ENCODE measurements at regions not wholly inside any gene's neighbourhood (a gene's known extent, or its start where the extent isn't known, plus 50 kb on each side); places are given as distances from the start of the nearest gene placed in this dataset.

- 44% methylated on average over 10 of the region's 10 CpGs for WGBS (ENCODE audit: low lambda C conversion rate)
- POLR2A ChIA-PET = no interaction called here
- ATAC-seq (no peak), DNase-seq (ENCODE audit: low spot score) (no peak), FAIRE-seq (no peak)
- BruUV-seq (replicated peaks) = no TSS peak
- Histone ChIP-seq H3K27me3 (ENCODE audit: control insufficient read depth in 1 of 2, insufficient read depth in 2 of 2, low read length in 2 of 2) (peaks cover 3 to 47% of the 10 kb centered on the region in 2 experiments; a peak in 4 of 5 replicates), H2AFZ (ENCODE audit: low read length) (no peak overlapping the region), H4K20me1 (ENCODE audit: insufficient read depth, low read length) (no peaks in the 10 kb centered on the region), H3K36me3 (replicated peaks in 1 of 2; ENCODE audit: control insufficient read depth in 1 of 2, insufficient read depth in 2 of 2, low read length in 2 of 2) (no peaks in the 10 kb centered on the region), H3K9ac (ENCODE audit: insufficient read depth, low read depth, low read length) (no peak overlapping the region), H3K79me2 (ENCODE audit: insufficient read depth, low read length) (no peaks in the 10 kb centered on the region), H3K4me2 (ENCODE audit: low read depth, low read length) (no peak overlapping the region), H3K4me3 (replicated peaks in 1 of 3; ENCODE audit: insufficient read depth in 1 of 3, low read depth in 2 of 3, low read length in 3 of 3) (no peak overlapping the region), H3K4me1 (ENCODE audit: insufficient read depth, low read length) (no peaks in the 10 kb centered on the region), H3K9me3 (ENCODE audit: low read length) (no peaks in the 10 kb centered on the region), H3K27ac (ENCODE audit: extremely low read length, insufficient read depth, low read length) (no peak overlapping the region)
- in situ Hi-C loops (cut with HindIII; ENCODE audit: extremely low pct_ligation_motif_present, low pct_unique_long_range_greater_than_20kb) (no loop called here), intact Hi-C loops (cut with micrococcal nuclease; ENCODE audit: unreplicated experiment) (no loop called here)
- CTCF ChIA-PET (ENCODE audit: low intra/inter-chr PET ratio, low total read pairs) = no interaction called here
- TF ChIP-seq ARID5B (CRISPR knock-in tag; IDR thresholded peaks at IDR 0.05) = no peak
- TF ChIP-seq ZNF331 (CRISPR knock-in tag; IDR thresholded peaks at IDR 0.05) = no peak
- TF ChIP-seq ZNF678 (CRISPR knock-in tag; IDR thresholded peaks at IDR 0.05) = no peak
- no peak for TF ChIP-seq ZSCAN20 (CRISPR knock-in tag; IDR thresholded peaks at IDR 0.05; ENCODE audit: borderline replicate concordance)
- no peak for TF ChIP-seq THAP8 (CRISPR knock-in tag; IDR thresholded peaks at IDR 0.05; ENCODE audit: borderline replicate concordance)
- TF ChIP-seq AHDC1 (CRISPR knock-in tag; IDR thresholded peaks at IDR 0.05; ENCODE audit: borderline replicate concordance) = no peak
- no peak for TF ChIP-seq CREB3 (CRISPR knock-in tag; IDR thresholded peaks at IDR 0.05)
- TF ChIP-seq ZNF337 (CRISPR knock-in tag; IDR thresholded peaks at IDR 0.05; ENCODE audit: borderline replicate concordance, low read depth) = no peak
- no peak for TF ChIP-seq ZNF607 (CRISPR knock-in tag; IDR thresholded peaks at IDR 0.05; ENCODE audit: borderline replicate concordance)
- no peak for TF ChIP-seq KLF15 (CRISPR knock-in tag; IDR thresholded peaks at IDR 0.05; ENCODE audit: borderline replicate concordance)
- no peak for TF ChIP-seq HNF4A (CRISPR knock-in tag; IDR thresholded peaks at IDR 0.05)
- TF ChIP-seq ZNF703 (CRISPR knock-in tag; IDR thresholded peaks at IDR 0.05; ENCODE audit: borderline replicate concordance) = no peak
- TF ChIP-seq RFX5 (IDR thresholded peaks at IDR 0.05; ENCODE audit: low read depth, low read length) = no peak
- TF ChIP-seq ZNF792 (CRISPR knock-in tag; IDR thresholded peaks at IDR 0.05) = no peak
- TF ChIP-seq NR2F1 (CRISPR knock-in tag; IDR thresholded peaks at IDR 0.05) = no peak
Observed at GRCh38 chr2:129752686-129753085, 226.8 kb upstream of the RAB6C start.
